NT2/D1 (cell line): ENCODE measurements at regions not wholly inside any gene's neighbourhood (a gene's known extent, or its start where the extent isn't known, plus 50 kb on each side); places are given as distances from the start of the nearest gene placed in this dataset.
"Not testable (repeated sequence)": the region's sequence is repeated elsewhere in the genome, so short reads cannot be mapped to it uniquely, and the experiment has no call there.

Experiments used
- DNase-seq: peaks from one replicate; pipeline ENCODE4 v3.0.0-alpha.2; 2011; ENCODE audit warnings: low read depth, low spot score
- H3K27me3 ChIP-seq: 2 replicates; pipeline ENCODE4 v1.6.0; 2011; ENCODE audit warnings: mild to moderate bottlenecking; ENCODE audit not compliant: insufficient read length, insufficient read depth
- H3K36me3 ChIP-seq: 2 replicates; pipeline ENCODE4 v1.6.1; 2011; ENCODE audit warnings: mild to moderate bottlenecking, low read length, mixed read lengths; ENCODE audit not compliant: insufficient read depth, insufficient read length
- H3K4me1 ChIP-seq: 2 replicates; pipeline ENCODE4 v1.5.1; 2011; ENCODE audit not compliant: insufficient read depth, insufficient read length
- H3K4me3 ChIP-seq: 2 replicates; pipeline ENCODE4 v1.5.1; 2011; ENCODE audit warnings: low read depth; ENCODE audit not compliant: insufficient read length
- H3K9ac ChIP-seq: 2 replicates; pipeline ENCODE4 v1.6.0; 2011; ENCODE audit warnings: low read depth; ENCODE audit not compliant: insufficient read length
- H3K9me3 ChIP-seq: 2 replicates; pipeline ENCODE4 v1.5.1; 2011; ENCODE audit warnings: mild to moderate bottlenecking, low read length; ENCODE audit not compliant: insufficient read depth
- SUZ12 ChIP-seq: IDR thresholded peaks from 2 replicates; pipeline ENCODE4 v1.6.1; 2011; ENCODE audit not compliant: insufficient read length, insufficient read depth; ENCODE audit errors: extremely low read depth
- YY1 ChIP-seq: IDR thresholded peaks from 2 replicates; pipeline ENCODE4 v1.6.1; 2011; ENCODE audit not compliant: insufficient read length, insufficient read depth
- ZNF274 ChIP-seq: IDR thresholded peaks from 2 replicates; pipeline ENCODE4 v1.6.1; 2011; ENCODE audit warnings: mild to moderate bottlenecking, low read depth, low read length

DNA sequence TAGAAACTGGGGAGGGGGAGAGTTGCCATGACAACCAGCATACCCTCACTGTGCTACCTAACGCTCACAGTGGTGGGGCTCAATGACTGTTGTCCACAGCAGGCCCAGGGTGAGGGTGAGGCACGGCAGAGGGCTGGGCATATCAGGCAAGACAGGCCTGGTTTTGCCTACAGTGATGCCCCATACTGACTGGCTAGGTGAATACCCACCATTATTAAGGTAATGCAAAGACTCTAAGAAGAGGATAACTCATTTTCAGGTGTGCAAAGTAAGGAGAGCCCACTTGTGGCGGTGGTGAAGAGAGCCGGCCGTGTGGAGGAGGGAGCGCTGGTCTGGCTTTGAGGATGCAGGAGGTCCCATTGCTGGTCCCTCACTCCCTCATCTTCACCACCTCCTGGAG, 422.3 kb downstream of the FUT8 start:
- Histone ChIP-seq H3K27me3 (no peaks in the 10 kb centered on the region), H3K4me1 (peaks cover 7% of the 10 kb centered on the region), H3K36me3 (no peaks in the 10 kb centered on the region), H3K9ac (no peak overlapping the region), H3K4me3 (no peak overlapping the region), H3K9me3 (no peaks in the 10 kb centered on the region)
- no peak for DNase-seq
- TF ChIP-seq SUZ12 (no peak), YY1 (no peak), ZNF274 (no peak)

GRCh38 chr14:65835501-65835900, 423.0 kb downstream of the FUT8 start:
- Histone ChIP-seq H3K4me3 (no peak overlapping the region), H3K4me1 (peaks cover 7% of the 10 kb centered on the region), H3K9ac (no peak overlapping the region), H3K9me3 (no peaks in the 10 kb centered on the region), H3K27me3 (no peaks in the 10 kb centered on the region), H3K36me3 (no peaks in the 10 kb centered on the region)
- no peak for TF ChIP-seq ZNF274
- no peak for TF ChIP-seq SUZ12
- TF ChIP-seq YY1: no peak
- no peak for DNase-seq

GRCh38 chr14:65838565-65838964, 426.0 kb downstream of the FUT8 start:
- no peak for TF ChIP-seq ZNF274
- TF ChIP-seq SUZ12: no peak
- TF ChIP-seq YY1: no peak
- Histone ChIP-seq H3K9me3 (no peaks in the 10 kb centered on the region), H3K4me3 (no peak overlapping the region), H3K9ac (no peak overlapping the region), H3K36me3 (no peaks in the 10 kb centered on the region), H3K27me3 (no peaks in the 10 kb centered on the region), H3K4me1 (peaks cover 7% of the 10 kb centered on the region)
- no peak for DNase-seq

DNA sequence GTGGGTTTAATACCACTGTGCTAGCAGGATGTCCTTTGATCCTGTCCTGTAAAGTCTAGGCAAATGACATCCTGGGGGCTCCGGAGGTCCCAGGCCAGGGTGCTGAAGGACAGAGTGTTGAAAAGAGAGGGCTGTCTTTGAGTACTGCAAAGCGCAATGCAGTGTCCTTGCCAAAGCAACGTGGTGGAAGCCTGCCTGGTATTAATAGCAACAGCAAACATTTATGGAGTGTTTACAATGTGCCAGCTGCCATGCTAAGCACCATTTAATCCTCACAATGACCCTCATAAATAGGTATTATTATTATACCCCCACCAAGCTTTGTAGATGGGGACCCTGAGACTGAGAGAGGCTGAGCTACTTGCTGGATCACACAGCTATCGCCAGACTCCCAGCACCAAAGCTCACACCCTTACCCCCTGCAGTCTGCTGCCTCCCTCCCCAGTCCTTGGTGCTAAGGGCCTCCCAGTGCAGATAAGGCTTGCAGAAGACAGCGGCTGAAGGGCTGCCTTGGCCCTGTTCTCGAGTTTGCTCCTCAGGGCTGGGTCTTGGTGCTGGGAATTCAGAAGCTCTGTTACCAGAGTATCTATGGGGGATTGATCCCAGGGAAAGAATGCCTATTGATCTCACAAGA, 427.7 kb downstream of the FUT8 start:
- Histone ChIP-seq H3K27me3 (no peaks in the 10 kb centered on the region), H3K9ac (no peak overlapping the region)

DNA sequence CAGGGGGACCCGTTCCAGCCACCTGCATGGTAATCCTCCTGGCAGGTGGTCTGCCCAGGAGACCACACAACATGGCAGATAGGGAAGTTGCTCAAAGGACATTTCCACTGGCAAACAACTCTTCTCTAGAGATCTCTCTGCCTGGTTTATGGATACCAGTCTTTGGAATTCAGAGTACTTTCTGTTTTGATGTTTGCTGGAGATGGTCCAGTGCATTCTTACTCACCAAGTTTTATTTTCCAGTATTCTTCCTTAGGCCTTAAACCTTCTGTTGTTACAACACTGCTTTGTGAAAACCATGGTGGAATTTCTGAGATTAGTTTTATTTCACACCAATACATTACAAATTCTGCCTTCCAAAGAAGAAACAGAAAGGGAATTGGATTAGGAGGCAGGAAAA, 428.3 kb downstream of the FUT8 start:
- Histone ChIP-seq H3K9me3 (no peaks in the 10 kb centered on the region), H3K36me3 (no peaks in the 10 kb centered on the region), H3K4me3 (no peak overlapping the region), H3K4me1 (no peaks in the 10 kb centered on the region), H3K9ac (no peak overlapping the region), H3K27me3 (no peaks in the 10 kb centered on the region)
- no peak for DNase-seq
- TF ChIP-seq YY1: no peak
- no peak for TF ChIP-seq ZNF274
- TF ChIP-seq SUZ12: no peak

More for the DNA sequence above, 427.7 kb downstream of the FUT8 start:
- TF ChIP-seq YY1 (no peak), SUZ12 (no peak), ZNF274 (no peak)
- DNase-seq: no peak
- no peak overlapping the region for H3K4me3 ChIP-seq
- peaks cover 1% of the 10 kb centered on the region for H3K4me1 ChIP-seq
- H3K9me3 ChIP-seq: no peaks in the 10 kb centered on the region
- H3K36me3 ChIP-seq: no peaks in the 10 kb centered on the region

GRCh38 chr14:65846196-65846868, 433.8 kb downstream of the FUT8 start:
- H3K4me3 ChIP-seq: no peak overlapping the region
- no peak for DNase-seq
- TF ChIP-seq YY1: no peak
- TF ChIP-seq ZNF274: no peak
- TF ChIP-seq SUZ12: no peak
- no peaks in the 10 kb centered on the region for H3K36me3 ChIP-seq
- H3K9me3 ChIP-seq: no peaks in the 10 kb centered on the region
- H3K4me1 ChIP-seq: no peaks in the 10 kb centered on the region
- H3K9ac ChIP-seq: no peak overlapping the region
- no peaks in the 10 kb centered on the region for H3K27me3 ChIP-seq

DNA sequence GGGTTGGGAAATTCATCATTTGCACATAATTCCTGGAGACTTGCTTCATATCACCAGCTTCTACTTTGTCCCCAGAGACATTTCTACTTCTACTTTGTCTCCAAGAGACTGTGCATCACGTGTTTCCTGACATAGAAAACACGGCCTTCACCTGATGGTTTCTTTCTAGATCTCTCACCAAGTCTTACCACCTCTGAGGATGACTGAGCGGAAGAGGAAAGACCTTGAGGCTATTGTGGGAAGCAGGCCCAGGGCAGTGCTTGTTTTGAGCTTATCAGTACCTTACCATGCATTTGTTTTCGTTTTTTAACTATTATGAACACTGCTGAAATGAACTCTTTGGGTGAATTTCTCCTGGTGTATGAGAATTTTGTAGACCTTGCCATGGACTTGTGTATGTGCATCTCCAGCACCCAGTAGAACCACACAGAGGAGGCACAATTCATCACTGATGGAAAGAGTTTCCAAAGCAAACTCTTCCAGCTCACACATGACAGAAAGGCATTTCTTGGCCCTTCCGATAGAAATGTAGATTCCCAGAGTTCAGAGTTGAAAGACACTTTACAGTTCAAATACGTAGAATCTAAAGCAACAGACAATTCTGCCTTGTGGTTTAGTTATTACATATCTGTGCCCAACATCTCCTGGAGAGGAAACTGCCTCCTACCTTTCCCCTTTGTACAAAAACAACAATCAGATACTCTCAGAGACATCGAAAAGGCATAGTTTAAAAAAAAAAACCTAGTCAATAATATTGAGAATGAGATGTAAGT, 434.7 kb downstream of the FUT8 start:
- Histone ChIP-seq H3K4me3 (no peak overlapping the region), H3K9me3 (no peaks in the 10 kb centered on the region), H3K27me3 (no peaks in the 10 kb centered on the region), H3K4me1 (no peaks in the 10 kb centered on the region), H3K36me3 (no peaks in the 10 kb centered on the region), H3K9ac (no peak overlapping the region)
- no peak for DNase-seq
- TF ChIP-seq ZNF274 (no peak), SUZ12 (no peak), YY1 (no peak)

DNA sequence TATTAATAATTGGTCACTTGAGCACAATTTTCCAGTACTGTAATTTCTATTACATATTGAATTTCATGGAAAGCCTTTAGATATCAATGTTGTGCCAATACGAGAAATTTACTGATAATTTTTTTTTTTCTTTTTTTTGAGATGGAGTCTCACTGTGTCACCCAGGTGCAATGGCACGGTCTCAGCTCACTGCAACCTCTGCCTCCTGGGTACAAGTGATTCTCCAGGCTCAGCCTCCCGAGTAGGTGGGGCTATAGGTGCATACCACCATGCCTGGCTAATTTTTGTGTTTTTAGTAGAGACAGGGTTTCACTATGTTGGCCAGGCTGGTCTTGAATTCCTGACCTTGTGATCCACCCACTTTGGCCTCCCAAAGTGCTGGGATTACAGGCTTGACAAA, 435.4 kb downstream of the FUT8 start:
- not testable (repeated sequence) for H3K36me3 ChIP-seq, H3K9me3 ChIP-seq, H3K27me3 ChIP-seq, H3K4me1 ChIP-seq, DNase-seq, H3K4me3 ChIP-seq, H3K9ac ChIP-seq
